A172 (cell line): ENCODE measurements at regions not wholly inside any gene's neighbourhood (a gene's known extent, or its start where the extent isn't known, plus 50 kb on each side); places are given as distances from the start of the nearest gene placed in this dataset.
A peak's percentile ranks its signal among the peaks of the same experiment; 100 is the strongest.
"Not testable (repeated sequence)": the region's sequence is repeated elsewhere in the genome, so short reads cannot be mapped to it uniquely, and the experiment has no call there.

Experiments
- DNase-seq: peaks from one replicate; pipeline ENCODE4 v3.0.0-alpha.2; 2015; ENCODE audit warnings: low spot score

DNA sequence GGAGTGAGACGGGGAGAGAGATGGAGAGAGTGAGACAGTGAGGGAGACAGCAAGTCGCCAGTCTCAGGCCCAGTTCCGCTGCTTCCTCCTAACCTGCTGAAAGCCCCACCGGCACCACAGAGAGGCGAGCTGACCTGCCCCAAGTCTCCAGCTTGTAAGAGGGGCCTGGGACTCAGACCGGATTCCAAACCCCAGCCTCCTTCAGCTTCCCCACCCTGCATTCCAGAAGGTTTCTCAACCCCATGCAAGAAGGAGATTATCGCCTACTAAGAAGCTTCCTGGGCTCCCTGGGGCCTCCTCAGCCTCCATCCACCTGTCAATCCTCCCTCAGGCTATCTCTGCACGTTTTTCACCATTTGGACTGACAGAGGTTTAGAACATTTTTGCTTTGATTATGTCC is 173.1 kb upstream of the RAB6C start:
- no peak for DNase-seq

GRCh38 chr2:129806990-129807389 is 172.5 kb upstream of the RAB6C start:
- DNase-seq = no peak

- DNase-seq = not testable (repeated sequence)
Measured at GRCh38 chr2:129807642-129808338, 171.7 kb upstream of the RAB6C start.

GRCh38 chr2:129810521-129810920 is 168.9 kb upstream of the RAB6C start:
- DNase-seq = no peak

GRCh38 chr2:129812071-129812470 is 167.4 kb upstream of the RAB6C start:
- no peak for DNase-seq

DNA sequence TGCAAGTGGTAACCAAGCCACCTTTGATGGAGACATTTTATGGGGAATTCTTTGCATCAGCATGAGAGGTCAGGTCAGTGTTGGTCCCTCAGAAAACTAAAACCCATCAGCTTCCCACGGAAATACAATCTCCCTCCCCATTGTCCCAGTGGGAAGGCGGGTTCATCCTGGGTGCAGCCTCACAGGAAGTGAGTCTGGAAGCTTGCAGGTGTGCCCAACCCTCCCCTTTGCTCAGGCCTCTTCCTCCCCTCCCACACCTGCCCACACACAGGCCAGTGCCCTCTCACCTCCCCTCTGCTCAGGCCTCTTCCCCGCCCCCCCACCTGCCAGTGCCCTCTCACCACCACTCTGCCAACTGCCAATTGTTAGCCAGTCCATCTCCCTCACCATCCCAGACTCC is 166.8 kb upstream of the RAB6C start:
- no peak for DNase-seq

DNA sequence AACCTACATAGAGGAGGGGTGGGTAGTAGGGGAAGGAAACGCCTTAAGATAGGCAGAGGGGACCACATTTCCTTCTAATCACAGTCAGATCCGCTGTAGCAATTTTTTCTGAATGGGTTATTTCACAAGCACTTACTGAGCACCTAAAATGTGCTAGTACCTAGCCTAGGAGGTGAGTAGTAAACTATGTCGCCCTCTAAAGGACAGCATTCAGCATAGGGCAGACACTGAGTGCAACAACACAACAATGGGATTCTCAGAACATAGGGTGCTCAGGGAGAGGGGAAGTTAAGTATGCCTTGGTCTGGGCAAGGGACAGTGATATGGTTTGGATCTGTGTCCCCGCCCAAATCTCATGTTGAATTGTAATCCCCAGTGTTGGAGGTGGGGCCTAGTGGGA is 166.1 kb upstream of the RAB6C start:
- no peak for DNase-seq

- no peak for DNase-seq
Measured at GRCh38 chr2:129816813-129817574, 162.5 kb upstream of the RAB6C start.

- DNase-seq = no peak
Measured at GRCh38 chr2:129819855-129820254, 159.6 kb upstream of the RAB6C start.

DNA sequence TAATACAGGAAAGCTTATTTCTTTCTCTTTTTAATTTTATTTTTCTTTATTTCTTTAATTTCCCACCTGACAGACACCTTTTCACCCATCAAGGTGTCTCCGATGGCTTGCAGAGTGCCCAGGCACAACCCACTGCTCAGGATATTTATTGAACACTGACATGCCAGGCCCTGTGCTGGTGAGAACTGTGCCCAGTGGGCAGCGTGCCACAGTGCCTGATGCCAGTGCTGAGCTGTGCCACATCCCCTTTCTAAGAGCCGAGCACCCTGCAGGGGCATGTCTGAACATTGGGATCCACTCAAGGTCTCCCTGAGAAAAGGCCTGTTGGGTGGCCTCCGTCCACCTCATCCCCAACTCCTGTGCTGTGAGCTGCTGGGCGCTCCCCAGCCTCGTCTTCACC is 158.6 kb upstream of the RAB6C start:
- no peak for DNase-seq

GRCh38 chr2:129821445-129821844 is 158.0 kb upstream of the RAB6C start:
- DNase-seq = no peak

- no peak for DNase-seq
Measured at GRCh38 chr2:129823044-129823443, 156.4 kb upstream of the RAB6C start.

GRCh38 chr2:129827311-129828090 is 152.0 kb upstream of the RAB6C start:
- DNase-seq = no peak

- no peak for DNase-seq
Measured at GRCh38 chr2:129828792-129829191, 150.7 kb upstream of the RAB6C start.

- DNase-seq = no peak
Measured at GRCh38 chr2:129829588-129829987, 149.9 kb upstream of the RAB6C start.

DNA sequence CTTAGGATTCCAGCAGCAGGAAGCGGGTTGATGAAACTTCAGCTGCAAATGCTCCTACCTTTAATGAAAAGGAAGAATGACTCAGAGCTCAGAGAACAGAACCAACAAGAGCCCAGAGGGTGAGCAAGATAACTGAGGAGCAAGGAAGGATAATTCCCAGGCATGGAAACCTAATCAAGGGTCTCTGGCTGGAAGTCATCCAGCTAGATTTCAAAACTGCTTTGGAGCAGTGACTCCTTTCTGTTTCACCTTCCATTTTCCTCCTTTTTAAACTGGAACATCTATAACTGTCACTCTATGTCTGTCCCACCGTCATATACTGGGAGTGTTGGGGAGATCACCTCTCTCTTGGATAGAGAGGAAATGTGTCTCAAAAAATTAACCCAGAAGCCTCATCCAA is 148.4 kb upstream of the RAB6C start:
- no peak for DNase-seq

GRCh38 chr2:129833465-129833864 is 146.0 kb upstream of the RAB6C start:
- not testable (repeated sequence) for DNase-seq

DNA sequence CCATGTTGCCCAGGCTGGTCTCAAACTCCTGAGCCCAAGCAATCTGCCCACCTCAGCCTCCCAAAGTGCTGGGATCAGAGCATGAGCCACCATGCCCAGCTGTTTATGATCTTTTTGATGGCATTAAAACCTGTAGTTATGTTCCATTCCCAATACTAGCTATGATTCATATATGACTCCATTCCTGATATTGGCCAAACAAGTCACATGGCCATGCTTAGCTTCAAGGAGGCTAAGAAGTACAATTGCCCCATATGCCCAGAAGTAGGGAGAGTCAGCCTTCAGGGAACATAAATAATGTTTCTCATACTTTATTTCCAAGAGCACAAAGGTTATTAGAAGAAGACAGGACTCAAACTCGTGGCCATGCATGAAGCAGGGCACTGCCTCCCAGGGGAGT is 132.4 kb upstream of the RAB6C start:
- no peak for DNase-seq

GRCh38 chr2:129849559-129850160 is 129.8 kb upstream of the RAB6C start:
- DNase-seq = peak; percentile 64

GRCh38 chr2:129857200-129857599 is 122.3 kb upstream of the RAB6C start:
- no peak for DNase-seq

- no peak for DNase-seq
Measured at GRCh38 chr2:129859175-129859574, 120.3 kb upstream of the RAB6C start.

DNA sequence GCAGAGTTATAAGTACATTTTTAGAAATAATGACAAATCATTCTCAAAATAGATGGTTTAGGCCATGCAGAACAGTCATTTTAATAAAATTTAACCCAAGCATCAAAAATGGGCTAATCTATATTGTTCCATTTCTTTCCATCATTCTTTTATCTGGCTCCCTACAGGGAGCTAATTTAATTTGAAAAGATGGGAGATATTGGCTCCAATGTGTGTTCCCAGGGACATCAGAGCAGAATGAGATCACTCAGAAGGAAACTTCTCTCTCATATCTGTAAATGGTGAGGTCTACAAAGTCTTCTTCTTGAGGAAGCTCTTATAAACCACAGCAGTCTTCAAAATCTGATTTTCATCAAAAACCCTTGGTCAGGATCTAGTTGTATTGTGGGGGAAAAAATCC is 119.4 kb upstream of the RAB6C start:
- no peak for DNase-seq
